ENCODE measurements at regions not wholly inside any gene's neighbourhood (a gene's known extent, or its start where the extent isn't known, plus 50 kb on each side); places are given as distances from the start of the nearest gene placed in this dataset.
A peak's percentile ranks its signal among the peaks of the same experiment; 100 is the strongest.

DNA sequence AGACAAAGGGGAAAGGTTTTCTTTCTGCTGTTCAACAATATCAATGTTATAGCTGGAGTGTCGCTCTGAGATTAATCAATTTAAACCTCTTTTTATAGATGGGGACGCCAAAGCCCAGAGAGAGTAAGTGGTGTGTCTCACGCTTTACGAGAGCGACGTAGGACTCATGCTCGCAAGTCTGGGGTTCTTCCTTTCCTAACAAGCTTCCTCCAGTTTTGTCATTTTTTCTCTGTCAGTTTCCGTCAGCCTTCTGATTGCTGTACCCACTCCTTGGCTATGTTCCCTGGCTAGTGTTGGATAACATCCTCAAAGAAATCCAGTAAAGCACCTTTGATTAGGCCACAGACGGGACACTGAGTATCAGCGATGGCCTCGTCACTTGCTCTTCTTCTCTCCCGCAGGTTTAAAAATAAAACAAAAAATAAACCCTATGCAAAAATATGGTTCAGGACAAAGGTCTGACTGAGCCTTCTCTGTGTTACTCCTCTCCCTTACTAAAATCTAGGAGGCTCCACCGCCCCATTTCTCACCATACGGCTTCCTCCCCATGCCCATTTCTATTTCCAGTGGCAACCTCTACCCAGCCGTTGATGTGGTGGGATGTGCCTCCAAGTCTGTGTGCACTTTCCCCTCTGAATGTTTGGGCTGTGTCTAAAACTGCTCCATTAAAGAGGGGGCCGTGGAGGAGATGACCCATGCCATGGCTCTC, 172.7 kb upstream of the PARP11 start:
- DNase-seq, result no peak

DNA sequence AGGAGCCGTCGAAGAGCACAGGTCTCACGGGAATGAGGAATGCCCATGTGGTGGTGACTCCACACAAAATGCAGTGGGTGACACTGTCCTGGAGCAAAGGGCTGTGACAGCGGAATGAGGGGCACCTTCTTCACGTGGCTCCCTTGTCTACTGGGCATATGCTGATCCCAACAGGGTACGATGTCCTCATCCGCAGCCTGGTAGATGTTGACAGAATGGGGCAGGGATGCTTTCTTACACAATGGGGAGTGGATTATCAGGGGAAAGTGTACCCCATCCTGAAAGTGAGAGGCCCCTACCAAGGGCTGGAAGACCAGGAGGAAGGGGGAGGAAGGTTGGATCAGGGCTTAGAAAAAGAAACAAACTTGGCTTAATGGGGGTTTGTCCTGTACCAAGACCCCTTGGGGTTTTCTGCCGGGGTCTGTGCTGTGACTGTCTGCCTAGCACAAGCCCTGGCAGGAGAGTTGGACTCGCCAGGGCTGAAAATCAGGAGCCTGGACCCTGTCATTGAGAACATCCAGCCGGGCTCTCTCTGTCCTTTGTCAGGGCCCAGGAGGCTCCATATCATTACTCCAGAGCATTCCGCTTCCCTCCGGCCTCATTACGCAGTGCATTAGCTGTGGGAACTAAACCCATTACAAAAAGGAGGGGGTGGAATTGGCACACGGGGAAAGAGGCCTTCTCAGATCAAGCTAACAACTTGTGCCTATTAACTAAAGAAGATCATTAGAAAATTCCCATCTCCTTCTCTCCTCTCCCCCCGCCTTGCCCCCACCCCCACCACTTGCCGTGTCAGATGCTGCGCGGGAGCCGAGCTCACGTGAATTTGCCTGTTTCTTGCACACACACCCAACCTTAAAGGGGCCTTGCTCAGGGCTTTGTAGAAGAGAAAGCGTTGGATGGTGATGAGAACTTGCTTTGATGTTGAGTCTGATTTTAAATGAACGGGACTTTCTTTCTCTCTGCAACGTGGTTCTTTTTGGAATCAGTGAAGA, 171.8 kb upstream of the PARP11 start:
- no peak for DNase-seq

DNA sequence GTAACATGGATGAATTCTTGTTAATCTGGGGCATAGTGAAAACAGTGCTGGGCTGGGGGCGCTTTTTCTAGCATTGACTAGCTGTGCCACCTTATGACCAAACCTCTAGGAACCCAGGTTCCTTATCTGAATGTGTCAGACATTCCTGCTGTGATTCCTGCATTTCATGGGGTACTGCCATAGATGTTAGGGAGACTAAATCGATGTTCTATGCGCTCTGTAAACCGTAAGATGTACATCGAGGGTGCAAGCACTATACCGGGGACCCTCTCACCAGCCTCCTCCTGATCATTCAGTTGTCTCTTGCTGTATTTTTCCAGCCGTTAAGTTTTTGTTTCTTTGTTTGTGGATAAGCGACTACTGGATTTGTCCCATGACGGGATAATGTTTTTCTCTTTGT, 170.9 kb upstream of the PARP11 start:
- DNase-seq, result no peak

DNA sequence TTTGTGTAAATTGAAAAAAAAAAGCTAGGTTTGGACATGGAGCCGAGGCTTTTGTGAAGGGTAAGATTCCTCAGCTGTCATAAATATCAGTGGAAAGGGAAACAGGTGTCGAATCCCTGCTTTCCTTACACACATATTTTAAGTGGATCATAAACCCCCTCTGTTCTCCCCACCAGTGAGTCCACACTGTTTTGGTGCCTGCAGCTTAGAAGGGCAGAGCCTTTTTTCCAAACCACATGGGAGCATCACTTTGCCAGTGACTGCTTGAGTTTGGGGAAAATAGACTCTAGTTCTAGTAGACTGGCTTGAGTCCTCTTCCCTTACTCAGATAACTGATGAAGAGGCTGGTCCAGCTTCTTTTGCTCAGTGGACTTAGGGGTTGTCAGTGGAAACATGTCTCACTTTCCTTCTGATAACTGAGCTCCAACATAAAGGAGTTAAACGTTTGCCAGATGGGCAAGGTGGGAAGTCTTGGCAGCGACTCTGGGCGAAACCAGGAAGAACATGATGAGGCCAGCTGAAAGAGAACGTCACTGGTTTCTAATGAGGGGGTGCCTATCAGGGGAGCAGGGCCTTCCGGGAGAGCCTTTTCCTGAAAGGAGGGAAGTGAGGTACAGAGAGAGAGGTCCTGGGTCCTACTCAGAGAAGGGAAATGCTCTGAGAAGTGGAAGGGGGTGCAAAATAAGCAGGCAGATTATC, 168.1 kb upstream of the PARP11 start:
- DNase-seq, result no peak

DNA sequence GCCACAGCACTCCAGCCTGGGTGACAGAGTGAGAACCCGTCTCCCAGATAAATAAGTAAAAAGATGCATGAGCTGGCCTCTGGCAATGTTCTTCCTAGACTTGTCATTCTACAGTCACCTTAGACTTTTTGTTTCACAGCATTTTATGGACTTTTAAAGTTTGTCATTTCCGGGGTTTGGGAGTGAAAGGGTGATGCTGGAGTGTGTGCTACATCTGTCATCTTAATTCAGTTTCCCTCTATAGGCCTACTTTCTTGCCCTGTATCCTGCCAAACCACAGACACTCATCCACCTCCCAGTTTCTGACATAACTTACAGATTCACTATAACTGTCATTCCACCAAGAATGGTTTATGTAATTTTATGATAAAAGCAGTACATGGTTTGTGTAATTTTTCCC, 166.7 kb upstream of the PARP11 start:
- no peak for DNase-seq

DNA sequence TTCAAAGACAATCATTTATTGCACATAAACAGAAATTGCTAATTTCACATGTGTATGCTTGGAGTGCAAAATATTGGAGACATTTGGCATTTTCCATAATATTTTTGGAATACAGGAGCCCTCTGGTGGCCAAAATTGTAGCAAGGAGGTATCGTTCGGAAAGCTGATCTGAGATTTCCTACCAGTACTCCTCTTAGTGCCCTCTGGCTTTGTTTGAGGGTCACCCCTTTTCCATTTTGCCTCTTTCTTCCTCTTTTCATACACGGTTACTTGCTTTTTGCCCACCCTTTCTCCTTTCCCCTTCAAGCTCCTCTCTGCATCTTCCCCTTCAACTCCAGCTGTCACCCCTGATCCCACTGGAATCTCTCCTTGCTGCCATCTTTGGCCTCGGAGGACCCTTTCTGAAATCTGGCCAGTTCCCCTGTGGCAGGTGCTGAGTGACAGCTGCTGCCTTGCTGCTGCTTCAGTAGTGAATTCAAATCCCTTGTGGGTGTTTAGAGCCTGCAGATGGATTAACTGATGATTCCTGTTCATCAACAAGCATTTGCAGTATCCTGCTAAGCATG, 164.6 kb upstream of the PARP11 start:
- no peak for DNase-seq

DNA sequence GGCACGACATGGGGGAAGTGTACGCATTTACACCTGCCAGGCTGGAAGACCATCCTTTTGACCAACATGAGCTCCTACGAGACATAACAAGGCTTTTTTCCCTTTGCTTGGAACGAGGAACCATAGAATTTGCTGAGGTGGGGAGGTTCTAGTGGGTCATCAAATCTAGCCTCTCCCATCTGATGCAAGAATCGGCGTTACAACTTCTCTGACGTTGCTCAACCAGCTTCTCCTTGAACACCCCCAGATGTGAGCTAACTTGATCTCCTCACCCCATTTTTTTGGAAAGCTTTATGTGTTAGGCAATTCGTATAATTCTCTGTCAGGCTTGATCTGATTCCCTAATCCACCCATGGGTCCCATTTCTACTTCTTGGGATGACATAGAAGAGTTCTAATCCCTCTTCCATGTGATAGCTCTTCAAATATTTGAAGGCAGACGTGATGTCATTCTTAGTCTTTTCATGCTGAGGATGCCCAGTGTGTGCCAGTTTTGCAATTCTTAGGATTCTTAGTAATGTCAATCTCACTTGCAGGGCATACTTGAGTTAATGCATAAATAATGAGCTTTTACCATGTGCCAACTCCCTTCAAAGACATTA, 163.6 kb upstream of the PARP11 start:
- DNase-seq, result no peak

DNA sequence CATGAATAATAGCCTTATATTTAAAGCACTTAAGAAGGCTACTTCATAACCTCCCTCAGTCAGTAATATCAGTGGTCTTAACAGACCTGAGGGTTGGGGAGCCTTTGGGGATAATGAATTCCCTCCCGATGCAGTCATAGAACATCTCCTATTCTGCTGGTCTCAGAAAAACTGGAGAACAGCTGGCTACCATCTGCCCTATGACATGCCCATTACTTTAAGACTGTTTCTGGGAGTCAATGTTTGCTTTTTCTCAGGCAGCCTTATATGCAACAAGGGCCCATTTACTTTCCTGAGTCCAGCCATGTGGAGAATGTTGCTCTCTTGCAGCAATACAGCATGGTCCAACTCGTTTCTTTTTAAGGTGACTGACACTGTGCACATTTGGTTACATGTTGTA, 161.7 kb upstream of the PARP11 start:
- no peak for DNase-seq

DNA sequence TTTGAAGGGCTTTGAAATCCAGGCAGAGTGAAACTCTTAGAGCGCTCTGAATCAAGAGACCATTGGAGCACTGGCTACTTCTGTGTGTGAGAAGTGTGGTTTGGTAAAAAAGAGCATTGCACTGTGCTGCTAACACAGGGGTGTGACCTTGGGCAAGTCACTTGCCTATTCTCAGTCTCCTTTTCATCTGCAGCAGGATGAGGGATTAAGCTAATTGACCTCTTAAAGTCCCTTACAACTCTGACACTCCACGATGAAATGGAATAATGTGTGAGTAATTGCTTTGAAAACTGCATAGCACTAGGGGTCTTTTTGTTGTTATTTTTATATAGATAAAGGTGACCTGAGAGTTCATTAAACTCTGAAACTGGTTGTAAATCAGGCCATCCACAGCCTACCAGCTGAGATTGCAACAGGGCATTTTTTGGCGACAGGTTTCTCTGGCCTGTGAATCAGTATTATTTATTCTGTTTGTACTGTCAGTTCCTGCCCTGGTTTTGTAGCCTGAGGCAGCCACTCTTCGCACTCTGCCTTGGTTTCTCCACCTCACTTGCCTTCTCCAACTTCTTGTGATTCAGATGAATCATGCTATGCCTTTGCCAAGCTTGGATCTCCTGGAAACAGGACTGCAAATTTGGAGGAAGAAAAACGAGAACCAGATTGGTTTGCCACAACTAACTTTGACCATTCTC, 159.9 kb upstream of the PARP11 start:
- no peak for DNase-seq

DNA sequence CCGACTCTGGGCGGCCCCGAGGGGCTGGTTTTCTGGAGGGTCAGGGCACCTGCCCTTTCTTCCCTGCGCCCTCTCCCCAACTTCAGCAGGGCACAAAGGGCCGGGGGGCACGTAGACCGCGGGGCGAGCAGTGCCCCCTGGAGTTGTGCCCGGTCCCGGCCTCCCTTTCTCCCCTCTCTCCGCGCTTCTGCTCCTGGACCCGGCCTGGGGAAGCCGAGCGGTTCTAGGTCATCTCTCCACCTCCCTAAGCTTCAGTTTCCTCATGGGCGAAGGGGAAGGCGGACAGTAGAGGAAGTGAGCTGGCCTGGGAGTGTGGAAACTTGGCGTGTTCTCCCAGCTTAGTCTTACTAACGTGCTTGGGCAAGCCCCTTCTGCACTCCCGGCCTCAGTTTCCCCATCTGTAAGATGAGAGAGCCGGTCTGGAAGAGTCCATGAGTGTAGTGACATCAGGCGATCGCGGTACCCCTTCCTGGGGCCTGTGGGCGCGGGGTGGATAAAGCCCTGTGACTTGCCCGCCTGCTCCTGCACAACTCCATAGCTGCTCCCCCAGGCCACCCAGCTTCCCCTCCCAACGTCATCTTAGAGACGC, 158.6 kb upstream of the PARP11 start:
- no peak for DNase-seq

DNA sequence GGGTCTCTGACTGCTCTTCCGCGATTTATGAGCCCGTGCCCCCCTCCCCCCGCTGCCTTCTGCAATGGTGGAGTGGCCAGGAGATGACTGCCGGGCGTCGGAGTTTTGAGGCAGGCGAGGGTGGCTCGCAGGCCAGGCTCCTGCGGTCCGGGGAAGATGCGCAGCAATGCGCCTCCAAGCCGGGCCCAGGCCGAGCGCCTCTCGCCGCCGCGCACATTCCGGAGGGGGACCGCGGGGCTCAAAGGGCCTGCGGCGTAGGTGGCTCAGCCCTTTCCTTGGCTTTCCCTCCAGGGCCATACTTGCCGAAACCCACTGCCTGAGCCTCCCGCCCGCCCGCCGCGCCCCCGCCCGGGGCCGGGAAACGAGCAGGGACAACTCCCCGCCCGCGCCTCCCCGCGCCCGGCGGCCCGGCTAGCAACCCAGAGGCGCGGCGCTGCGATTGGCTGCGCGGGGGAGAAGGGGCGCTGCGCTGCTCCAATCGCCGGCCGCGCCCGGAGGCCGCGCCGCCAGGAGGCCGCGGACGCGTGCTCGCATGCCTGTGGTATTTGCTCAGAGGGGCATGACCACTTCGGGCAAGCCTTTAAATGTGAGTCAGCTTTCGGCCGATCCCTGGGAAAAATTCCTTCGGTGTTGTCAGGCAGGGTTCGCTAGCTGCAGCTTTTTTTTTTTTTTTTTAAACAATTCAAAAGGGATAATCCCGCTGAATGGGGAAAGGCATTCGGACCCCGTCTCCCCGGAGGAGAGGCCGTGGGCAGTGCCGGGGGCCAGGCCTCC, 157.9 kb upstream of the PARP11 start:
- DNase-seq, result peak; percentile 78

DNA sequence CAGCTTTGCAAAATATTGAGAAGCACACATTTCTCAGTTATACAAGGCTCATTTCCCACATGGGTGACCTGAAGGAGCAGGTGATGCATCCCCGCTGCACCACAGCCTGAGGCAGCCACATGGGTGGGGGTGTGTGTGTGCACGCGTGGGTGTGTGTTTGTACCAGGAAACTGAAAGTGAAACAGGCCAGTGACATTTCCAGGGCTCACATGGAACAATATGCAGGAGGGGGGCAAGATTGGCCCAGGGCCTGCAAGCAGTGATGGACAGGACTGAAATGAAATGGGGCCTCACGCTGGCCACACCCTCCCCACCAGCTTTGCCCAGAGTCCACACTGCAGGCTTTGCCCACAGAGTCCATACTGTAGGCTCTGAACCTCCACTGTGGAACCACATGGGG, 154.2 kb upstream of the PARP11 start:
- DNase-seq, result peak; percentile 79

DNA sequence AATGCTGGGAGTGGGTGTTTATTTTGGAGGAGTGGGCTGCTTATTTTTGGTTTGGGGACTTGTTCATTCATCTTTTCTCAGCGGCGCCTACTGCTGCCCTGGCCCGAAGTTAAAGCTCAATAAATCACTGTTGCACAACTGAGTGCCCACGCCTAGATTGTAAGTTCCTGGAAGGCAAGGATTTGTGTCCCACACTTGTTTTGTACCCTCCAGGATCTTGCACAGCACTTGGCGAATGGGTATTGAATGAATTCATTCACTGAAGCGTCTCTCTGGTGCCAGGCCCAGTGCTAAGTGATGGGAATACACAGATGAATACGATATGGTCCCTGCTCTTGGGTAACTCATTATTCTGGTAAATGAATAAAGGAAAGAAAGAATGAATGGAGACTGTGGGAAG, 153.3 kb upstream of the PARP11 start:
- no peak for DNase-seq

DNA sequence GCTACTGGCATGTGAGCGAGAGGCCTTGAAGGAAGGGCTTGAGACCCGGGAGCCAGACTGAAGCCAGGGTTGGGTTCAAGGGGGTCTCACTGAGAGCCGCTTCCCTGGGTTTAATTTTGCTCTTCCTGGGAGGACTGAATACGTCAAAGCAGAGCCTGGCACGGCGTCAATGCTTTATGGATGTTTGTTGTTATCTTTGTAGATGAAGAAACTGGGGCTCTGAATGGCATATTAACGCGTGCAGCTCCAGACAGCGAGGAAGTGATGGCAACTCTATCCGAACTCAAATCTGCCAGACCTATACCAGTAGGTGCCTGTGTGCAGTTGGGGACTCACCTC, 152.8 kb upstream of the PARP11 start:
- no peak for DNase-seq

DNA sequence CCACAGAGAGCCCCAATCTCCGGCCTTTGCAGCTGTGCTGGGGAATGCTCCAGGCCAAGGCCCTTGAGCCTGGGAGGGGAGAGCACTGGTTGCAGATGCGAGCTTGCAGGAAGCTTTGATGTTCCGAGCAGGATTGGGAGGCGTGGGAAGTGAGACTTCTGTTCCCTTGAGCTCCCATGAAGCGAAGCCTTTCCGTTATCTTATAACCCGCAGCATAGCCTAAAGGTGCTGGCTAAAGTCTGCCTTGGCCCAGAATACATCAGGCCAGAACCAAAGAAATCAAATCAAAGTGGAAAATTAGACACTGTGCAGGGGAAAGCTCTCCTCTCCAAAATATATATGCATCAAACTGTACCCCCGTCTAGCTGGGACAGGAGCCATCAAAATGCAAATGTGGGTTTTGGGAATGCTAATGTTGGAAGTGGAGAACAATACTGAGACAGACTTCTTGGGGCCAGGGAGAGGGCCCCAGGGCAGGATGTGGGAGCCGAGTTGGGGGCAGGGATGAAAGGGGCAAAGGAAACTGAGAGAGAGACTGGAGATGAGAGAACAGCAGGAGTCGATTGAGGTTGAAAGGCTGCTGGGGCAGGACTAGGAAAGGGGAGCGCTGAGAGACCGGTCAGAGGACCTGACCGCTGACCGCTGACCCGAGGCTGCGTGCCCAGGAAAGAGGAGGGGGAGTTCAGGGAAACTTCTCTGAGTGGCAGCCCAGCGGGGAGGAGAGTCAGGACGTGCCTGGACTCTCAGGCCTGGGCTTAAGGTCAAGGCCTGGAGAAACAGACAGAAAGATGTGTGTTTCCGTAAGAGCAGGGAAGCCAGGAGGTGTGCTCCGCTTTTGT, 152.2 kb upstream of the PARP11 start:
- DNase-seq, result no peak

DNA sequence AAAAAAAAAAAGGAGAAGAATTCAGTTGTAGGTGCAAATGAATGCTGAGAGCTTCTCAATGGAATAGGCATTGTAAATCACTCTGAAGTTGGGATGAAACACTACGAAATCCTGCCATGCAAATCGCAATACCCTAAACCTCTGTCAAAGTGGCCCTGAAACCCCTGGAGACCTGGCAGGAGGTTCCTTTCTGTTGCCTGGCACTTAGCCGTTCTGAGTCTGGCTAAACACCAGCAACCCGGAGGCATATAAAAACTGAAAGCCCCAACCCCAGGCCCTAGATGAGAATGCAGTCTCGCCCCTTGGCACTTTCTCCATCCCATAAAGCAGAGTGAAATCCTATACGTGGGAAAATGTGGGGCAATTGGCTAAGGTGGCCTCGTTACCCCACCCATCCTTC, 151.5 kb upstream of the PARP11 start:
- no peak for DNase-seq

DNA sequence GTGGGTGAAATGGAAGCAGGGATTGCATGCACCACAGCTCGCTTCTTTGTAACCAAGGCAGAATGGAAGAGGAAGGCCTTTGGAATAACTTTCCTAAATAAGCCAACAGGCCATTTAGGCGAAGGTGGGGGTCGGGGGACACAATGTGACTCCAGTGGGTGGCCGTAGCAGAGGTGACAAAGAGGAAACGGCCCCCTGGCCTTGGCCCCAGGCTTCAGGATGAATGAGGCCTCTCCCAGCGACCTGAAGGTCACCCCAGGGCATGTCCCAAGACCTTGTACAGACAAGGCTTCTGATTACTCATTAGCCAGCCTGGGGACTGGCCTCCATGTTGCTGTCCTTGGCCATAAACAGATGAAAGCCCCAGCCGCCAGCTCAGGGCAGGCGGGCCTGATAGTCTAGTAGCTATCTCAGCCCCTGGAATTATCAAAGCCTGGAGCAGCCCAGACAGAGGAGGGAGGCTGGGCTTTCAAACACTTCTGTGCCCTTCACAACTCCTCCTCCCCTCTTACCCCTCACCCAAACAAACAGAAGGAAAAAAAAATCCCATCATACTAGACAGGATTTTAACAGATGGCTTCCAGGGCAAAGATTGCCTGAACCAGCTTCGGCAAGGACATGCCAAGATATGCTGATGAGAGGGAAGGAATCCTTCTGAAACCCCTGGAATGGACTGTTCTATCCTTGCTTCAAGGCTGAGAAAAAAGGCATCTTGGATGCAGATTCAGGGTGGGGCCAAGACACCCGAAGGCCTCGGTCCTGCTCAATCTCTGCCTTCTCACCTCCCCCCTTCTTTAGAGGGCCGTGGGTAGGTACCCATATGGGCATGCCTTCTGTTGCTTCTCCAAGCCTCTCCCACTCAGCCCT, 142.3 kb upstream of the PARP11 start:
- no peak for DNase-seq

DNA sequence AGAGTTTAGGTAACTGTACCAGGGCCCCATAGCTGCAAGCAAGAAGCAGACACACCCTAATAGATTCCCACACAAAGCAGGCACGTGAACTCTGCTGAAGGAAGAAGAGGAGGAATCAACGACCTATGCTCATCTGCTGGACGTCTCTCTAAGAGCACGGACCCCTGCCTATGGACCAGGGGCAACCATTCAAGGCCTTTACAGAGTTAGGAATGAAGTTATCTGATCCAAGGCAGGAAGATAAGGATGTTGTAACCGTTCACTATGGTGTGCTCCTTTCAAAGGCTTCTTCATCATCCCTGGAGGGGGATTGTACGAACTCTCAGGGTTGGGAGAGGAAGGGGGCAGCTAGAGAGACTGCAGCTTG, 141.6 kb upstream of the PARP11 start:
- no peak for DNase-seq

DNA sequence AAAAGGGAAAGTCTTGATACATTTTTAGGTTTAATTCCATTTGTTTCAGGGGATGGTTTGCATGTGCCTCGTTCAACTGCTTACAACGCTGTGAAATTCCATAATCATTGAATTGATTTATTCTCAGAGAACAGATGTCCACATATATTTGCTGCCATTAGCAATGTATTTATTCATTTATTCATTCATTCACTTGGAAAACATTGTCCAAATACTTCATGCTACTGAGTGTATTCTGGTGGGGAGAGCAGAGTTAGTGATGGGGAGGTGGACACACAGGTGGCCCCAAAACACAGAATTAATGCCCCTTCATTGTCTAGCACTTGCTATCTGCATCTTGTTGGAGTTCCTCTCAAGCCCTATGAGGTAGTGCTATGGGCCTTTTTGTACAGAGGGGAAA, 141.2 kb upstream of the PARP11 start:
- no peak for DNase-seq
